ENCODE measurements at regions not wholly inside any gene's neighbourhood (a gene's known extent, or its start where the extent isn't known, plus 50 kb on each side); places are given as distances from the start of the nearest gene placed in this dataset.

DNA sequence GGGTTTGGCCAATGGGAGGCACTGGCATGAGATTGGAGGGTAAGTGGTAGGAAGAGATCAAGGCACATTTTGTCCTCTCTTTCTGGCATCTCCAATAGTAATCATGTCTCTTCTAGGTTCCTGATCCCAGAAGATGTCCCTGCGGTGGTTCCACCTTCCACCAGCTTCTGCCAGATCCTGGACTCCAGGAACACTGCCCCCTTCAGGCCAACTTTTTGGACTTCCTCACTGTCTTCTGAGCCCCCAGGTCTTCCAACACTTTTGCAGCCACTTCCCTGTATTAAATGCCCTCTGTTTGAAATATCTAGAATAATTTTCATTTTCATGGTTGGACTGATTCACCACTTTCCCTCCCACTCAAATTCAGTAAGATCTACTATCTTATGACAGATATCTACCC is 60.9 kb downstream of the BAMBI start:
- TF ChIP-seq, protein P1, sequence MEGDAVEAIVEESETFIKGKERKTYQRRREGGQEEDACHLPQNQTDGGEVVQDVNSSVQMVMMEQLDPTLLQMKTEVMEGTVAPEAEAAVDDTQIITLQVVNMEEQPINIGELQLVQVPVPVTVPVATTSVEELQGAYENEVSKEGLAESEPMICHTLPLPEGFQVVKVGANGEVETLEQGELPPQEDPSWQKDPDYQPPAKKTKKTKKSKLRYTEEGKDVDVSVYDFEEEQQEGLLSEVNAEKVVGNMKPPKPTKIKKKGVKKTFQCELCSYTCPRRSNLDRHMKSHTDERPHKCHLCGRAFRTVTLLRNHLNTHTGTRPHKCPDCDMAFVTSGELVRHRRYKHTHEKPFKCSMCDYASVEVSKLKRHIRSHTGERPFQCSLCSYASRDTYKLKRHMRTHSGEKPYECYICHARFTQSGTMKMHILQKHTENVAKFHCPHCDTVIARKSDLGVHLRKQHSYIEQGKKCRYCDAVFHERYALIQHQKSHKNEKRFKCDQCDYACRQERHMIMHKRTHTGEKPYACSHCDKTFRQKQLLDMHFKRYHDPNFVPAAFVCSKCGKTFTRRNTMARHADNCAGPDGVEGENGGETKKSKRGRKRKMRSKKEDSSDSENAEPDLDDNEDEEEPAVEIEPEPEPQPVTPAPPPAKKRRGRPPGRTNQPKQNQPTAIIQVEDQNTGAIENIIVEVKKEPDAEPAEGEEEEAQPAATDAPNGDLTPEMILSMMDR (IDR thresholded peaks at IDR 0.05), result no peak
- no peak for TF ChIP-seq POLR2A (IDR thresholded peaks at IDR 0.05)
